ENCODE measurements at regions not wholly inside any gene's neighbourhood (a gene's known extent, or its start where the extent isn't known, plus 50 kb on each side); places are given as distances from the start of the nearest gene placed in this dataset.

- DNase-seq (ENCODE audit: low read depth), result no peak
- TF ChIP-seq CTCF (IDR thresholded peaks at IDR 0.05; ENCODE audit: insufficient read depth, low read depth, low read length), result no peak
These were observed 68.6 kb upstream of the MRTFB start for GRCh38 chr16:14002416-14002990.

GRCh38 chr16:14003074-14003570 lies 68.0 kb upstream of the MRTFB start:
- peak; percentile 5 for TF ChIP-seq CTCF (IDR thresholded peaks at IDR 0.05; ENCODE audit: insufficient read depth, low read depth, low read length)
- DNase-seq (ENCODE audit: low read depth), result peak; percentile 68
- H3K4me3 ChIP-seq (ENCODE audit: low read depth, low read length), result peak overlapping the region; percentile 26

More at GRCh38 chr16:14002416-14002990, 68.6 kb upstream of the MRTFB start:
- peak overlapping the region; percentile 26 for H3K4me3 ChIP-seq (ENCODE audit: low read depth, low read length)

- DNase-seq (ENCODE audit: low read depth), result no peak
- no peak overlapping the region for H3K4me3 ChIP-seq (ENCODE audit: low read depth, low read length)
- TF ChIP-seq CTCF (IDR thresholded peaks at IDR 0.05; ENCODE audit: insufficient read depth, low read depth, low read length), result no peak
These were observed 66.9 kb upstream of the MRTFB start for GRCh38 chr16:14004031-14004728.

- TF ChIP-seq CTCF (IDR thresholded peaks at IDR 0.05; ENCODE audit: insufficient read depth, low read depth, low read length), result no peak
- no peak overlapping the region for H3K4me3 ChIP-seq (ENCODE audit: low read depth, low read length)
- DNase-seq (ENCODE audit: low read depth), result no peak
These were observed 66.3 kb upstream of the MRTFB start for GRCh38 chr16:14004729-14005315.

GRCh38 chr16:14005335-14005734 lies 65.8 kb upstream of the MRTFB start:
- no peak overlapping the region for H3K4me3 ChIP-seq (ENCODE audit: low read depth, low read length)
- no peak for TF ChIP-seq CTCF (IDR thresholded peaks at IDR 0.05; ENCODE audit: insufficient read depth, low read depth, low read length)
- DNase-seq (ENCODE audit: low read depth), result no peak

GRCh38 chr16:14007450-14007849 lies 63.7 kb upstream of the MRTFB start:
- H3K4me3 ChIP-seq (ENCODE audit: low read depth, low read length), result no peak overlapping the region
- TF ChIP-seq CTCF (IDR thresholded peaks at IDR 0.05; ENCODE audit: insufficient read depth, low read depth, low read length), result no peak
- DNase-seq (ENCODE audit: low read depth), result peak; percentile 66
